HG03280 (cell line): ENCODE measurements at regions not wholly inside any gene's neighbourhood (a gene's known extent, or its start where the extent isn't known, plus 50 kb on each side); places are given as distances from the start of the nearest gene placed in this dataset.
"Not testable (repeated sequence)": the region's sequence is repeated elsewhere in the genome, so short reads cannot be mapped to it uniquely, and the experiment has no call there.

ENCODE experiments used
- ATAC-seq: cut with Tn5 transposase; IDR thresholded peaks from one replicate; pipeline ENCODE4 v1.9.1; 2021; ENCODE audit warnings: mild to moderate bottlenecking, moderate library complexity; ENCODE audit not compliant: unreplicated experiment

DNA sequence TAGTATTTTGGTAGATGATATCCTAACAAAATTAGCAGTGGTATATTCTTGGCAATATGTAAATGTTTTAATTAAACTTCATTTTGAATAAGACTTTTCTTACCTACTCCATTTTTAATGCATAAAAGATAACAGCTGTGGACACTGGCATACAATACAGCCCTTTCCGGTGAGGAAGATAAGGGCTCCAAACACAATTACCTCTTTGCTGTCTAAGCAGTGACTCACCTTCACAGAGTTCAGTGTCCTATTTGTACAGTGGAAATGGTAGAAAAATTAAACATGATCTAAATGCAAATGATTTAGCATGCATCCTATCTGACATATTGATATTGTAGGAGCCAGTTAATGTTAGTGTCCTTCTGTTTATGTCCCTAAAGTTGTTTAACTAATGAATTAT is 969.4 kb downstream of the PLOD2 start:
- ATAC-seq, result no peak

DNA sequence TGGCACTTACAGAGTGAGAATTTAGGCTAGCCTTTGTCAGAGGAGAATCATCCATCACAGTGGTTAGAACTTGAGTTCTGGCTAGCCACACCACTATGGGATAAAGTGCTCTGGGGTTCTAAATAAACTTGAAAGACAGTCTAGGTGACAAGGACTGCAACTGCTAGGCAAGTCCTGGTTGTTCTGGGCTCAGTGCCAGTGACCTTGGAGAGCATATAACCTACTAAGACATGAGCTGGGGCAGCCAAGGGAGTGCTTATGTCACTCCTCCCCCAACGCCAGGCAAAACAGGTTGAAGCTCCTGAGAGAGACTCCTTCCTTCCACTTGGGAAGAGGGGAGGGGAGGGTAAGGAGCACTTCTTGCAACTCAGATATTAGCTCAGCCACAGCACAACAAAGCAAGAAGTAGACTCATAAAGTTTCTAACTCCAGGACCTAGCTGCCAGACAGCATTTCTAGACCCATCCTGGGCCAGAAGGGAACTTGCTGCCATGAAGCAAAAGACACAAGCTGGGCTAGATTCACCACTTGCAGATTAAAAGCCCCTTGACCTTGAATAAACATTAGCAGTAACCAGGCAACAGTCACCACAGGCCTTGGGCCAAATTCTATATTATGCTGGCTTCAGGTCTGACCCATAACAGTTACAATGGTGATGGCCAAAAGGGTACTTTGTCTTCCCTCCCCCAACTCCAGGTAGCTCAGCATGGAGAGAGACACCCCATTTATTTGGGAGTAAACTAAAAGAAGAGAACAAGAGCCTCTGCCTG is 963.7 kb downstream of the PLOD2 start:
- ATAC-seq, result no peak

GRCh38 chr3:145197821-145198220 is 963.2 kb downstream of the PLOD2 start:
- ATAC-seq, result no peak

GRCh38 chr3:145209561-145209960 is 951.4 kb downstream of the PLOD2 start:
- no peak for ATAC-seq

- ATAC-seq, result no peak
Observed at GRCh38 chr3:145219355-145220235, 941.4 kb downstream of the PLOD2 start.

DNA sequence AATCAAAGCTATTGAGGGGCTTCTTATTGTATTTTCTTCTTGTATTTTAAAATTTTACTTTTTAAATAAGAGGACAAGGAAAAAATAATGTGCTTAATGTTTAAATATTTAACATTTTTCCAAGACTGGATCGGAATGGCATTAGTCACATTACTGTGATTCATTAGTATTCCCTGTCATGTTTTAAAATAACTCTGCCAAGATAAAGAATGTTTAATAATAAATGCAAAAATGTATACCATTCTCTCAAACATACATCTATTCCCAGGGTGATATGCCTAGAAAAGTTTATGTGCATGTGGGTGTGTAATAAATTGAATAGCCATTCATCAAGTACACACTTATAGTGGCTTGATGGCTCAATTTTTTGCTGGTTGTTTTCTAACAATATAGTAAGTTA is 936.1 kb downstream of the PLOD2 start:
- ATAC-seq, result no peak

GRCh38 chr3:145243875-145244274 is 917.1 kb downstream of the PLOD2 start:
- ATAC-seq, result no peak

- ATAC-seq, result no peak
Observed at GRCh38 chr3:145244327-145244726, 916.7 kb downstream of the PLOD2 start.

DNA sequence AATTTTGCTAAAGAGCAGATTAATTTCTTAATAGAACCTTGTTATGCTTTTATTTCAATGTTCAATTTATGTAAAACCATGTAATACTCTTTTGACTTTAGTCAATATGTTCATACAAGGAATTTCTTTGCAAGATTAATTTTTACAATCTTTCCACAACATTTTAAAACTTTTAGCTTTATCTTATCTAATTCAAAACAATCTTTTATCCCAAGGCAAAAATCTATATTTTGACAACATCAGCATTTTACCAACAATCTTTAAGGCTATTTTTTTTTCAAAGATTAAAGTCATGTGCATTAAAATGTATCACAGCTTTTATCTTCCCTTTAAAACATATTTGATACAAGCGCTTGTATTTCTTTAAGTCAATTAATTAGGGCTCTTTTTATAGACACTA is 914.7 kb downstream of the PLOD2 start:
- no peak for ATAC-seq

GRCh38 chr3:145248928-145249327 is 912.1 kb downstream of the PLOD2 start:
- ATAC-seq, result no peak

GRCh38 chr3:145251311-145251710 is 909.7 kb downstream of the PLOD2 start:
- no peak for ATAC-seq

GRCh38 chr3:145257967-145258366 is 903.0 kb downstream of the PLOD2 start:
- ATAC-seq, result not testable (repeated sequence)

DNA sequence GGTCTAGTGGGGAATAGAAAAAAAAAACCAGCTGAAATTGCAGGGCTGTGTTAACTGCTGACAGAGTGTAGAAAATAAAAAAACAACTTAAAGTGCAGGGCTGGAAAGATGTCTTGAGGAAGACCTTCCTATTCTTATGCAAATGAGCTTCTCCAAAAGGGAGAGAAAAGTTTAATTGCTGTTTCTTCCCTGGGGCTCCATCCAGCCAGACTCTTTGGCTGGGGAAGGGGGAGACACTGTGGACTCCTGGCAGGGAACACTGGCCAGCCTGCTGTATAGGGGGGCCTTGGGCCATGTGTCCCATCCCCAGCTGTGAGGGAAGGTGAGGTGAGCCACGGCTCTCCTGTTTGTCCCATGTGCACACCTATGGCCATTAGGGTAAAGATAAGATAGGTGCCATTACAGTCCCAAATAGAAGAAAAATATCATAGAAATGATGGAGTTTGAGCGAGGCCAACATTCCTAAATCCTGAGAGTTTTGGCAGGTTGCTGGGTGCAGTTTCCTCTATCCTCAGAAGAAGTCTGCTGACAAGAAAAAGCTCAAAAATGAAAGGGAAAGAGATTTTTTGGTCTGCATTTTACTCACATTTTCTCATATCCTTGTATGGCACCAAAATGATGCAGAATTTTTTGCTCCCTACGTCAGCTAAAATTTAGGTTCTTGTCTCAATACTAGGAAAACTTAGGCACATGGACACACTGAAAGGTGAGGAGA is 901.7 kb downstream of the PLOD2 start:
- ATAC-seq, result no peak

DNA sequence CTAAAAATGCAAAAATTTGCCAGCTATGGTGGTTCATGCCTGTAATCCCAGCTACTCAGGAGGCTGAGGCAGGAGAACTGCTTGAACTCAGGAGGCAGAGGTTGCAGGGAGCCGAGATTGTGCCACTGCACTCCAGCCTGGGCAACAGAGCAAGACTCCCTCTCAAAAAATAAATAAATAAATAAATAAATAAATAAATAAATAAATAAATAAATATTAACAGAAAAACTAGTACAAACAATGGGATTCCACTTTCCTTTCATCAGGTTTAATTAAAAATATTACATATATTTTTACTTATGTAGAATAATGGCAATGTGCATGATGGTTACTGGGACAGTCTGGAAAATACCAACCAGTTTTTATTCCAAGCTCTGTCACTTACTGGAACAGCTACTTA is 897.5 kb downstream of the PLOD2 start:
- ATAC-seq, result not testable (repeated sequence)

DNA sequence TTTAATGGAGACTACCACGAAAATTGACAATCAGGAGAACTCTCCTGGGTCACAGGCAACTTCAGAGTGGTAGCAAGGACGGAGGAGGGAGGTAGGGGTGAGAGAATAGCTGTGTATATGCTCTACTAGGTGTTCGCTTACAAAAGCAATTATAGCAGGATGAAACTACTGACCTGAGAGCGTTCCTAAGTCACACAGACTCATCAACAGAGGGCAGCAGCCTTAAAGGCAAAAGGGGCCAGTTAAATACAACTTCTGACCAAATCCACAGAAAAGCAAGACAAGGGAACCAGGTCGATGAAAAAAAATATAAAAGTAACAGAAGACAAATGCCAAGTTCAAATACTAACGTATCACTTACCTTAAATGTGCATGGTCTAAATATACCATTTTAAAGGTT is 894.6 kb downstream of the PLOD2 start:
- no peak for ATAC-seq

DNA sequence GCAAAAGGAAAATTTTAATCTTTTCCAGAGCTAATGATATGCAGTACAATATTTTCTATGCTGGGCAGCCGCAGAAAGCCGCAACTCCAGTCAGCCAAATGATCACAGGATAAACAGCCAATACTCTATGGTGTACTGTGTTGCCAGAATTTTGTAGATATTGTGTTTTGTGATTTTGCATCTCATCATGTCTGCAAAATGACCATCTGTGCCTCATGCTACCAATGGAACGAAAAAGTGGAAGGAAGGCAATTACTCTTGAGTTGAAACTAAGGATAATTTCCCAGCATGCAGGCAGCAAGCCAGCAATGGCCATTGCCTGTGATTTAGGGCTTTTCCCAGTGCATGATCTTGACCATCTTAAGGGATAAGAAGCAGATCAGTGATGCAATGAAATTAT is 891.9 kb downstream of the PLOD2 start:
- no peak for ATAC-seq

- no peak for ATAC-seq
Observed at GRCh38 chr3:145272684-145273083, 888.3 kb downstream of the PLOD2 start.

DNA sequence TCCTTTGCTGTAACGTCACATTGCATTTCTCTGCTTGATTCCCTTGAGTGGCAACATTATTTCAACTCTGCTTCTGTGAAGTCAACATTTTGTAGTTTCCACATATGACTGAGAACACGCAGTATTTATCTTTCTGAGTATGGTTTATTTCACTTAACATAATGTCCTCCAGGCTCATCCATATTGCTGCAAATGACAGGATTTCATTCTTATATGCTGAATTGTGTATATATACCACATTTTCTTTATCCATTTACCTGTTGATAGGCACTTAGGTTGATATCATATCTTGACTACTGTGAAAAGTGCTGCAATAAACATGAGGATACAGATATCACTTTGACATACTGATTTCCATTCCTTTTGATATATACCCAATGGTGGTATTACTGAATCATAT is 878.5 kb downstream of the PLOD2 start:
- ATAC-seq, result no peak

- no peak for ATAC-seq
Observed at GRCh38 chr3:145286937-145287336, 874.0 kb downstream of the PLOD2 start.

- no peak for ATAC-seq
Observed at GRCh38 chr3:145290010-145290409, 871.0 kb downstream of the PLOD2 start.

DNA sequence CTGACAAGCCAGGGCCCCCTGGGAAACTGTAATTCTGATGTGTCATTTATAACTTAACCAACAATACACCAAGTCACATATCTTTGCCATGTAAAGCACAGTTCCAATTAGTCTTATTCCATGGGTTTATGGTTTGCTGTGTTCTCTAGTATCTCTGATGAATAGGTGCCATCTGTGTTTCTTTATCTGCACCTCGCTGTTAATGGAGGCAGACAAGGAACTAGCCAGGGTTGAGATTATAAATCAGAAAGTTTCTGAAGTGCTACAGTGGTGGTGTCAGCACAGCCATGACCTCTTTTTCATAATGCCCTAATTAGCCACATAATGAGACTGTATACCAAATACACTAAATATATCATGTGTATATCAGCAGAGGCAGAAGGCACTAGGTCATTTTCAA is 866.4 kb downstream of the PLOD2 start:
- no peak for ATAC-seq

DNA sequence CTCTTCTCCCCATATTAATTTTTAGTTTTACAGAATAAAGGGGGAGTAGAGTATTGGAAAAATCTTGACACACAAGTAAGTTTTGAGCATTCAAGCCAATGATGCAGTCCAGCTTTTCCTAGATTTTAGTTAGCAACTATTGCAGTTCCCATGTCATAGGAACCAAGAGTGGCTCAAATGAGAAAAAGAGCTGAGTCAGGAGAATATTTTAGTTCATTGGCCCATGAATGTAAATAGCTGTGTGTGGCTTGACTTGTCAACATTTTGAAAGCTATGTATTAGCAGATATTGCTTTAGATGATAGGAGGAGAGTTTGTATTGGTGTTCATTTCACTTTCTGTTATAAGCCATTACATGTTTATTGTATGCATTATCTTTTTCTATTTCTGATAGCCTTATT is 853.7 kb downstream of the PLOD2 start:
- ATAC-seq, result no peak
